Stimulated activated CD4-positive, alpha-beta T cell treated with anti-CD3 and anti-CD28 coated beads, Interleukin-4, amount 100 ng/mL, for 24 hours (primary cell): ENCODE measurements at regions not wholly inside any gene's neighbourhood (a gene's known extent, or its start where the extent isn't known, plus 50 kb on each side); places are given as distances from the start of the nearest gene placed in this dataset.

ENCODE experiments used
- DNase-seq: peaks from one replicate; pipeline ENCODE4 v3.0.0-alpha.2; 2020

DNA sequence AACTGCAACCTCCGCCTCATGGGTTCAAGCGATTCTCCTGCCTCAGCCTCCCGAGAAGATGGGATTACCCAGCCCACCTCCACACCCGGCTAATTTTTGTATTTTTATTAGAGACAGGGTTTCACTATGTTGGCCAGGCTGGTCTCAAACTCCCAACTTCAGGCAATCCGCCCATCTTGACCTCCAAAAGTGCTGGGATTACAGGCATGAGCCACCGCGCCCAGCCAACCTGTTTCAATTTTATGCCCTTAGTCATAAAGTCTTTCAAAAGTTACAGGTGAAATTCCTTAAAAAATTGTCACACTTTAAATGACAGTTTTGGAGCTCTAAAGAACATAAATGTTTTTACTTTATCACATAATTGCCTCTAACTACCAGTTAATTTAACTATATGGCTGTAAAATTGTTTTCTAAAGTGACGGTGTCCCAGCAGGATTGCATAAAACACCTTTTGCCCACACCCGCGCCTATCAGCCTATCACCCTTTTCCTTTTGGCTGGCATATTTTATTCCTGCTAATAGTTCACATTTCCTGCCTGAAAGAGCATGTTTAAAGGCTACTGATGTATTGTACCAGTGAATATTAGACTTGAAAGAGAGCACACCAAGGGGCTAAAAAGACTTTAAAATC is 164.2 kb upstream of the SEMA6D start:
- DNase-seq = no peak

DNA sequence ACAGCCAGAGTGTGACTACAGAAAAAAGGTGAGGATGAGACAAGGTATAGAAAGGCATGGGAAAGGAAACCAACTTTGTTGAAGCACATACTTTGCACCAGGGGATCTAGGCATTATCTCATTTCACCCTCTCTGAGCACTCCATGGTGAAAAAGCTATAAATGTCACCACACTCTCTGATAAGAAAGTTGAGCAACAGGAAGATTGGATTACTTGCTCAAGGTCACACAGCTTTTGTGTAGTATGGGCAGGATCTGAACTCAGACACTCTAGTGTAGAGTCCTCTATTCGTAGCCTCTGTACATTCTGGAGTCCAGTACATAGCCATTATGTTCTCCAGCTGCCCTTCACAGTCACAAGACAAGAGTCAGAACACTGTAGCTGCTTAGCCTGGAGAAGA is 163.4 kb upstream of the SEMA6D start:
- DNase-seq = no peak

DNA sequence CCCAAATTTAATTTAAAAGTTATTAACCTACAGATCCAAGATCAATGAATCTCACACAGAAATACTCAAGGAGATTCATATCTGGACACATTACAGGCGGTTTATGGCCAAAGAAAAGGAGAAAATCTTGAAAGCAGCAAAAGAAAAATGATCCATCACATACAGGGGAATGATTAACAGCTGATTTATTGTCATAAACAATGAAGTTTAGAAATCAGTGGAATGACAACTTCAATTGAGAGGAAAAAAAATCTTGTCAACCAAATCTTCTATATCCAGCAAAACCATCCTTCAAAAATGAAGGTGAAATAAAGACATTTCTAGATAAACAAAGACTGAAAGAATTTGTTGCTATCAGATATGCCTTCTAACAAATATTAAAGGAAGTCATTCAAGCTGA is 156.2 kb upstream of the SEMA6D start:
- no peak for DNase-seq

DNA sequence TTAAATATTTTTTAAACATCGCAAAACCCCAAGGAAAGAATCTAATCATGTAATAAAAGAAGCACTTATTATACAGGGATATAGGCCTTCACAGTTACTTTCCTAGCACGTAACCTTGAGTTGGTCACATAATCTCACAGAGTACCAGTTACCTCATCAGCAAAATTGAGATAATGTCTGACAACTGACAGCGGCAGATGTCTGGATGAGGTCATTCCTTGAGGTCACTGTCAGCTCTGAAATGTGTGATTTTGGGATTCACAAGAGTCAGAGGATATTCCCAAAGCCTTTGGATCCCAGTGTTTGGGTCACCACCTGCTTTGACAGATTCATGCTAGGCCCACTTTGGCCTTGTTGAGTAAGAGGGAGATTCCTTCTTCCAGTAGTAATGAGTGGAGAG is 151.4 kb upstream of the SEMA6D start:
- DNase-seq = no peak

DNA sequence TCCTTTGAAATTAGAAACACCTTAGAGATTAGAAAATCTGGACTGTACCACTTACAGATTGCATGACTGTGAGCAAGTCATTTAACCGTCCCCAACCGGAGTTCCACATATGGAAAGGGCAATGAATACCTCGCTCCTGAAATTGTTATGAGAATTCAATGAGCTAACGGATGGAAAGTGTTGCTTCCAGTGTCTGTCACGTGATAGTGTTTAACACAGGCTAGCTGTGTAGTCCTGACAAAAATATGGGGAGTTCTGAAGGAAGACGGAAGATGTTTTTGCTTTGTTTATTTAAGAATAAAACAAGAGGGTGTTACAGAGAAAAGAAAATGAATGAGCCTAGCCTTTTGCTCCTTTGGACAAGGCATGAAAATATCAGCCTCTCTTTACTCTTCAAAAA is 150.7 kb upstream of the SEMA6D start:
- DNase-seq = no peak

DNA sequence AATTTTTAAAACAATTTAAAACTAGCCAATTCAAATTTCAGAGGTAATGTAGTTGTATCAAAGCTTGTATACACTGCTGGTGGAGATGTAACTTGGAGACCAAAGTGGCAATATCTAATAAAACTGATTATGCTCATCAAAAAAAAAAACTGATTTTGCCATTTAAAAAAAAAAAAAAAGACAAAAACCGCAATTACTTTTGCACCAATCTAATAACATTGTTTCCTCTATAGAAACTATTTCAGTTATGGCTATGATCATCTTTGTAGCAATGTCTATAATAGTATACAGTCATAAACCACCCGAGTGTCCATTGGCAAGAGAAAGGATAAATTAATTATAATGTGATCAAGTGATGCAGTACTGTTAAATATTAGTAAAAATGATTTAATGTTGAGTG is 149.3 kb upstream of the SEMA6D start:
- DNase-seq = no peak

DNA sequence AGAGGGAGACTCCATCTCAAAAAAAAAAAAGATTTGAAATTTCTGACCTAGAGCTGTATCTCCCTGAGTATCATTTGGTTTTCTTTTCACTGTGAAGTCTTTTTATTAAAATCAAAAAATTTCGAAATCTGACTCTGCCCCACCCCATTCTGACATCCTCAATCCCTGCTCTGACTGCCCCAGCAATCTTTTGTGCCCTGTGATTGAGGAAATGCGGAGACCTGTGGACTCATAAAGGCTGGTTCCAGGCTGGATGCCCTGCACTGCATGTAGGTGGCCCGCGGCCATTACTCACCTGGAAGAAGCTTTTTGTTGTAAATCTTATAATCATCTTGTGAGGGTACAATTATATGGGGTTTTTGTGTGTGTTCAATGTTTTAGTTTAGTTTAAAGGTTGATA is 147.3 kb upstream of the SEMA6D start:
- no peak for DNase-seq

DNA sequence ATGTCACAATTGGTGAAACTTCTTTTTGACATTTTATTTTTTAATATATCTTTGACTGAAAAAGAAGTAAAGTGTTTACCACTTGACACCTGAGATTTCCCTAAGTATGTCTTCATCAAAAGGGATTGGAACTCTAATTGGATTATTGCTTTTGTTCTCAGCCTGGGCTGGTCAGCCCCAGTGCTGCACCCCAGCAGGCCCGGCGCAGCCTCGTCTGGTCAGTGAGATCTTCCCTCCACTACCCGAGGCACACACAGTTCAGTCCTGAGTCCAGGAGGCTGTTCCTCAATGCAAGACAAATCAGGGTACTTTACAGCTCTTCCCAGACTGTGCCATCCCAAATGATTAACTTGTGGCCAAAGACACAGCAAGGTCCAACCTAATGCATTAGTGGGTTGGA is 146.9 kb upstream of the SEMA6D start:
- DNase-seq = no peak

DNA sequence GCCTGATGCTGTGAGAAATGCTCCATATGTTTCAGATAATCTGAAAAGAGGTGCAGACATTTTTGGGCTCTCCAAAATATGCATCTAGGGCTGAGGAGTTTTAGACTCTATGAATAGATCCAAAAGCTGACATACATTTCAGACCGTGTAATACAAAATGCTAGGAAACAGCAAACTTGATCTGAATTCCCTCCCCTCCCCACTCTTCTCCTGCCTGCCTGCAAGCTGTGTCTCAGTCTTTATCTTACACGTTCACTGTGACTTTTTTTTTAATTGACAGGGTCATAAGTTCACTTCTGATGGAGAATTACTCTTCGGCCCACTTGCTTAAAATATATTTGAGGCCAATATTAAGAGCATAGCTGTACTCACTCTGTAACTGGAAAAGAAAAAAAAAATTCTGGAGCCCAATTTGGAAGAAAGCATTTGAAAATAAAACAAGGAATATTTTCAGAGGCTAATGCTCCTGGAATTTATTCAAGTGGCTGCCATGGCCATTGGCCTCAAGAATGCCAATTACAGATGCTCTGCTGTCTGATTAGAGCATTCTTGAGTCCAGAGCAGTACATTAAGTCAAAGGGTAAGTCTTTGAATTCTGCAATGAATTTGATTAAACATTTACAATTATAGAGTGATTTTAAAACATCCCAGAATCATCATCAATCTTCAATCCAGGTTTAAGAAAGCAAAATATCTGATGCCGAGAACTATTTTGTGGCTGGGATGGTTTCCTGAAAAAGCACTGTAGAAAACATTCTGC is 146.2 kb upstream of the SEMA6D start:
- DNase-seq = no peak

DNA sequence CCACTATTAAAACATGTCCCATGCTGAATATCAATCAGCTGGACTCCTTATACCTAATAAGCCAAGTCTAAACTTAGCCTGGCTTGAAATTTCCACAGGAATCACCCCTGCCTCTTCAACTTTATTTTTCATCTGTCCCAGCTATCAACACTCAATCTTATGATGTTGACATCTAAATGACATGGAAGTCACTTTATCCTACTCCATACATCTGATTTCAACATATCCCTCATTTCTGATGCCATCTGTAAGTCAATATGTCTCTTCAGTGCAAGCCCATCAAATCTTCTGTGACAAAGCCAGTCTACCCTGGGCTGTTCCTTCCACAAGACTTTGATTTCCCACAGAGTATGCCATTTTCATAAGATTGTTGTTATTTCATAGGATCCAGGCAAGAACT is 143.6 kb upstream of the SEMA6D start:
- no peak for DNase-seq

DNA sequence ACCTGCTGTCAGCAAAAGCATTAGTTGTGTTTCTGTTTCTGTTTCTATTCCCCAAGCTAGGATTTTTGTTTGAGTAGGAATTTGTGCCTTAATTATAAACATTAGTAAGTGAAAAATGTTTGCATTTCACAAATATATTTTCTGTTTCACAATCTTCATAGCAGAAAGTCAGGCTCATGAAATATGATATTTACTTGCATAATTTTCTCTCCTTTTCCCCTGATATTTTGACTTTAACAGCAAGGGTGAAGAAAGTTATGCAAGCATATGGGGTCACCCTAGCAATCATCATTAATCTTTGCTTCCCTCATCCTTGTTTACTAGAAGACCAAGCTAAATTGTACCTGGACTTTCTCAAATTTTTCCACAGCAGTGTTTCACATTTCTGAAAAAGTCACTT is 140.3 kb upstream of the SEMA6D start:
- DNase-seq = no peak

DNA sequence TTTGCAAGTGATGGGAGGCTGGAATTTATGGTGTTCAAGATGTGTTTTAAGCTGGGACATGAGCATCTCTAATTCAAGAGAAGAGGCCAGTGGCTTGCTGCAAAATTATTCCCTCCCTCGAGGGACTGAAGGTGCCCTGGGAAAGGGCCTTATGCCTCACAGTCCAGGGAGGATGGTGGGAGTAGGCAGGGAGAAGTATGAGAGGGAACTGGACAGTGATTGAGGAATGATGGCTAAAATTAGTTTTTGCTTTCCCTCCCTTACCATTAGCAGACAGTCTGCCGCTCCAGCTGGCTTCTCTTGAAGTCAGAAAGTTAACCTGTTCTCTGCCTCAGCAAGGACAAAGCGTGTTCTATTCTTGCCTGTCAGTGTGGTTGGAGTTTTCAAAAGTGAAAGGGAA is 139.8 kb upstream of the SEMA6D start:
- DNase-seq = no peak

DNA sequence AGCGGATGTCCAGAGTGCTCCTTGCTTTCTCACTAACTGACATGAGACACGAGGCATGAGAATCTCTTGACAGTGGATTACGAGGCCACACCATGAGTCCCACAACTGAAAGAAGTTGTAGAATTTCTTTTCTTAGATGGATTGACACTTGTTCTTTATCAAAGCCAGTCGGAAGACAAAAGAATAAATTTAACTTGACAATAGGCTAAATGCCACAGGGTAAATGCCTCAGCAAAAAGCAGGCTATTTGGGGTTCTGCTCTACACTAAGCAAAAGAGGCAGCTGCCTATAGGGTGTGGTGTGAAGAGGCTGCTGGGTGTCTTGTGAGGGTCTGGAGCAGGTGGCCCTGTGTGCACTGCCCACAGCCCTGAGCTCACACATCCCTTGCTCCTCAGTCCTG is 135.1 kb upstream of the SEMA6D start:
- DNase-seq = no peak

DNA sequence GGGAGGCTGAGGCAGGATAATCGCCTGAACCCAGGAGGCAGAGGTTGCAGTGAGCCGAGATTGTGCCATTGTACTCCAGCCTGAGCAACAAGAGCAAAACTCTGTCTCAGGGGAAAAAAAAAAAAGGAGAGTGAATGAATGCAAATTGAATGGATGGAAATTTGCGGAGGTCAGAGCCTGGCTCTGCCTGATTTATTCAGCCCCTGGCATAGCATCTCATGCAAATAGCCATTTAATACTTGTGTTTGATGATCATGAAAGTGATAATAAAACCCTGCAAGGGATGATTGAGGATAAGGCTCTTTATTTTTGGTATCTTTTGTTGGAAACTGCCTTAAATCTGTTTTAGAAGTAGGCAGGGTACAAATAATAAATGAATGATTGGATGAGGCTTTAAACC is 133.0 kb upstream of the SEMA6D start:
- DNase-seq = no peak

DNA sequence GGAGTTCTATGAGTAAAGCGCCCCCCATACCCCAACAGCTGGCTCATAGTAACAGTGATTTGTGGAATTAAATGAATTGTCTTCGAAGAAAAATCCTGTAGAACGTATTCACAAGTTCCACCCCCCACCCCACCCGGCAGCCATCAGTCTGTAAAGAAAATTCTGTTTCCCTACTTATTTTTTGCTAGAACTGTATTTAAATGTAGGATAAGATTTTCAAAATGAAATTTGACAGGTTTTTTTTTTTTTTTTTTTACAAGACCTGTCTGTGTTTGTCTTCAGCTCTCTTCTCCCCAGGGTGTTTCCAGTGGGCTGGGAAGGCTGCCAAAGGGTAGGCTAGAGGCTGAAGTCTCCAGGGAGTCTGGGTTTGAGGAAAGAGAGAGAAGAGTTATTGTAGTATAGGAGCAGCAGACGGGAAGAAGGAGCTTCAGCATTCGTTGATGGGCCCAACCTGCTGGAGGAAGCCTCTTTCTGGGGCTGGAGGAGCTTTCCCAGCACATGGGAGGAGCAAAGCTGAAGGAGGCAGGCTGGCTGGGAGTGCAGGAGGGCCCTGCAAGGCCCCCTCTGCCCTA is 130.6 kb upstream of the SEMA6D start:
- no peak for DNase-seq

DNA sequence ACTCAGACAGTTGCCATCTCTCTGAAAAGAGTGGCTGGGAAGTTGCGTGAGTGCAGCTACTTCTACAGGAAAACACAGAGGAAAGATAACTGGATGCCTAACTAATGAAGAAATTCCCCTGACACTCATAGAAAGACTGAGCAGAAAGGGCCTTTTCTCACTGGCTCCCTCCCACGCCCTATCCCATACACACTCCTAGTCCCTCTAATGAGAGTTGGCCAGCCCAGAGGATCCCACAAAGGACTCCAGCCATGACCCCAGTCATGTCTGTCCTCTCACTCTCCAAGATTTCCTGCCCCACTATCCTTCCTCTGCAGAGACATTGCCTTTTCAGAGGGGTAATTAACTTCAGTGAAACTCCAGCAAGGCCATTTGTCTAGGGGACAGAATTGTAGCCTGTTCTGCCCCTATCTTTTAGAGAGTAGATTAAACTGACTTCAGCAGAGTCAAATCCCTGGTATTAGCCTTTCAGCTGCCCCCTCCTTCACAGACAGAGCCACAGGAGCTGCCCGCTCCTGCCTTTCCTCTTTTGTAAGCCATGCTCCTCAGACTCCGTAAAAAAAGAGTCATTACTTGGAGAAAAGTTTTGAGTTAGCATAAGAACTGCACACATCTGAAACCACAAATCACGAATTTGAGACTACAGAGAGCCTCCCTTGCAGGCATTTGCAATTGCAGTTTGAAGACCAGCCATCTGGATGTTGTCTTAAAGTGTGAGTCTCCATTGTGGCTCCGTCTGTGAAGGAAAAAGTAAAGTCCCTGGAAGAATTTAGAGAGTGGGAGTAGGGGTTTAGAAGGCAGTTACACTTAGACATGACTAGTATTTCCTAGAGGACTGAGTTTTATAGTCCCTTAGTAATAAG is 129.1 kb upstream of the SEMA6D start:
- no peak for DNase-seq

DNA sequence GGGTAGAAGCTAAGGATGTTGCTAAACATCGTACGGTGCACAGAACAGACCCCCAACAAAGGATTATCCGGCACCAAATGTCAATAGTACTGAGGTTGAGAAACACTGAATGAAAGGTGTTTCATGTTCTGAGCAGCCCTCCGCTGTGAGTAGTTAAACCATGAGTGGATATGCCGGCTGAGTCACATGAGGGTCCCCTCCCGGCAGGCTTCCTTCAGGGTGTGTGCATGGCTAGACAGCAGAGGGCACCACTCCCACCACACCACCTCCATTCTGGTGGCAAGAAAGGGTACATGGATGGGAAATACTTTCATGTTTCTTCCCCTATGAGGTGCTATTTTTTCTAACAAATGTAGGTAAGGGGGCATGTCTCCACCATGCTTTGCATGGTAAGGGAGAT is 128.3 kb upstream of the SEMA6D start:
- no peak for DNase-seq

DNA sequence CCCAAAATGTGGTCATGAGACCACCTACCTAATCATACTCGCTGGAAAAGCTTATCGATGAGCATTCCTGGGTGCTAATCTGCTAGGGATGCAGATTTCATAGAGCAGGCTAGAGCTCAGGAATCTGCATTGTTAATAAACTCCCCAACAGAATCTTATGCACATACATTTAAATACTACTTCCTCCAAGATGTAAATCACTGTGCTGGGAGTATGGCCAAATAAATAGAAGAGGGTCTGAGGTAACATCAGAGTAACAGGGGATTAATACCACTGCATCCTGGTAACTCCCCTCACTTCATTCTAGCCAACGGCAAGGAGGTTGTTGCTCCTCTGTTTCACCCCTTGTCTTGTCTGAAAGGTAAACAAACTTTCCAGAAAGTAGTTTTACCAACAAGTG is 118.3 kb upstream of the SEMA6D start:
- DNase-seq = no peak

DNA sequence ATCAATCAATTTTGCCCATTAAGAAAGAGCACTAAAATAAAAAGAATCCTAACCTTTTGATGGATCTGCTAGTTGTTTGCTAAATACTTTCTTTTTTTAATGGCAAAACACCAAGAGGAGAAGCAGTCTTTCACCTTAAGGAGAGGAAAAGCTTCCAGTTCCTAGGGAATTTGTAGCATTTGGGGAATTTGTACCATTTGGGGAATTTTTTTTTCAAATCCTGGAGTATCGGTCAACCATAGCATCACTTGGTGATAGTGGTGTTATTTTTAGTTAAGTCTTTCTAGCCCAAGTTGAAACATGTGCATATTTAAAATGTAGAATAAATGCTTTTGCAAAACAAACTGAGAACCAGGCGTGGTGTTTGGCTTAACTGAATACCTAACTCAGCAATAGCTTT is 117.5 kb upstream of the SEMA6D start:
- no peak for DNase-seq

DNA sequence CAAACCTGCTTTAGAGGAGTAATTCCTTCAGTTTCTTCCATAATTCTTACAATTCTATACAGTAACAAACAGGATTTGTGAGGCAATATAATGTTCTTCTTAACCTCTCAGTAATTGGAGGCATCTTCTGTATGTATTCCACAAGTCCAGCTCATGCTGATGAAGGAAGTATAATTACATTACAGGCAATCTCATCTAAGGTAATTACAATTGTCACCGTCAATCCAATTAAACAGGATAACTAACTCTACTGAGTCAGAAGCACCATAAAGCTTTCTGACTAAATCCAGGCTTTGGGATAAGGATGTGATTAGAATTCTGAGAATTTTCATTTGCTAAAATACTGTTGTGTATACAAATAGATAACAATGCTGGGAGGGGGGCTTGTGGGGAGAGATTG is 115.2 kb upstream of the SEMA6D start:
- no peak for DNase-seq

DNA sequence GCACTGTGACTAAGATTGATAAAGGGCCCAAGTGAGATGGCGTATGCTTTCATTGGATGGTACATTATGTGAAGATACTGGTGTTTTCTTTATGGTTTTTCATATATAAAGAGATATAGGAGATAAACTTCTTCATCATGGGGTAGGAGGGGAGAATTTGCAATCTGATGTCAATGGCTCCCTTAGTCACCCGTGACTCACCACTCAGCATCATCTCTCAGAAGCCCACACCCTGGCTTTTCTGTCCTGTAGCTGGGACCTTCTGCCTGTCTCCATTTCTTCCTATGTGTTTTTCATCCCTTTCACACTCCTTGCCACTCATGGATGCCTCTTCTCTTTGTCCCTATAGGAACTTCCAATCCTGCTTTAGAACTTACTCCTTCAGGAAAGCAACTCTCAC is 114.3 kb upstream of the SEMA6D start:
- DNase-seq = no peak

DNA sequence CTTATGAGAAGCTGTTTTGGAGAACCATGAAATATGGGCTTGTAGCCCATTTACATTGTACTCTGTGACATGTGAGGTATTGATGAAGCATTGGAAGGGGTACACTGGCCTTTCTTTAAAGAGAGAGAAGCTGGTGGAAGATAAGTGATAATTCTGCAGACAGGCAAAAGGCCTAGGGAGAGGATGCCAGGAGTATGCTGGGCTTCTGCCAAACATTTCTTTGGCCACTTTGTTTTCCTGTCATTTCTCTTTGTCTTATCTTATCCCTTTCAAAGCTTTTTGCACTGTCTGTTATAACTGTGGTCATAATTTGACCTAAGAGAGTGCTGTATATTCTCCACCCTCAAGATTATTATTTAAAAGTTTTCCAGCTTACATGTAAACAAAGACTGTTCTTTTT is 109.6 kb upstream of the SEMA6D start:
- DNase-seq = no peak

DNA sequence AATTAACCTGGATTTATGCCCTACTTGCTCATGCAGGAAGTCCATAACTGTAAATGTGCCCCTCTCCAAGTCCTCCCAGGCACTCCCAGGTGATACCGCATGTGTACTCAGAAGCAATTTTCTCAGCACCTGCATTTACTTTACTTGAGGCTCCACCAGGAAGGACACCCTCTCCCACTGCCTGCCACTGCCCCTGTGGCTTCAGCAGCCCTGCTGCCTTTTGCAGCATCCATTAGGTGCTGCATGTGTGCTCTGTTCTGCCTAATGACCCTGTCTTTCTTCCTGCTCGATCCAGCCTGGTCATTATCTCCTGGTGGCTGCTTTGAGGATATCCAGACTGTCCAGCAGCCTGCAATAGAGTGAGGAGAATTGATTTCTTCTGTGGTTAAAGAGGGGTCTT is 107.6 kb upstream of the SEMA6D start:
- DNase-seq = no peak

DNA sequence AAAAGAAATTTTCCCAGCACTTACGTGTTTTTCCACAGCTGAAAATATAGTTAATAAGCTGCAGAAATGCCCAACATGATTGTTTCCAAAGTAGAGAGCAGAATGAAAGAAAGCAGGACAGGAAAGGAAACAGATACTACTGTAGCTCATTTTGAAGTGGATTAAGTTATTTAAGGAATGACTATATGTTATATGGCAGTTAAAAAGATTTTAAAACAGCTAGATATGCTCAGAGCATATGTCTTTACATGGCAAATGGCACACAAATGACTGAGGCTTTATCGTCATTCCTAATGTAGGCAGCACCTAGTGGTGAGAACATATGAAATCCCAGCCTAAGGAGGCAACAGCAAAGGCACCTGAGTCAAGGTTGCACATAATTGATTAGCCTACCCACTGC is 106.6 kb upstream of the SEMA6D start:
- no peak for DNase-seq
